Activated CD8-positive, alpha-beta memory T cell treated with anti-CD3 and anti-CD28 coated beads, Interleukin-2, amount 50 U/mL, for 4 hours (primary cell): ENCODE measurements at regions not wholly inside any gene's neighbourhood (a gene's known extent, or its start where the extent isn't known, plus 50 kb on each side); places are given as distances from the start of the nearest gene placed in this dataset.

Experiments
- DNase-seq: peaks from one replicate; pipeline ENCODE4 v3.0.0-alpha.2; 2020

DNA sequence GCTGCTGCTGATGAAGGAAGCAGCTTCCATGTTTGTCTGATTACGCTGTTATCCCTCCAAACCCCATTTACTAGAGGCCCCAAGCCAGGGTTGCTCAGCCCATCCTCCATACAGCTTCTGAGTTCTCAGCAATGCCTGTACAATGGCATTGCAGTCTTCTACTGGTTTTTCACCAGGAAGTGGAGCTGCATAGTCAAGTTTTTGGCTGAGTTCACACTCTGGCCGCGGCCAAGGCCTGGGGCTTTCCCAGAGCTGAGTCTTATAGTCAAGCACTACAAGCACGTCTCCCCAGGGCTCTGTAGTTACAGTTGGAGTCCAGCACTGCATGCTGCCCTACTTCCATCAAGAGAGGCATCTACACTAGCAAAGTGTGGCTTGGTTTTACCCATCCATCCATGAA lies 182.5 kb downstream of the POU4F1 start:
- no peak for DNase-seq

DNA sequence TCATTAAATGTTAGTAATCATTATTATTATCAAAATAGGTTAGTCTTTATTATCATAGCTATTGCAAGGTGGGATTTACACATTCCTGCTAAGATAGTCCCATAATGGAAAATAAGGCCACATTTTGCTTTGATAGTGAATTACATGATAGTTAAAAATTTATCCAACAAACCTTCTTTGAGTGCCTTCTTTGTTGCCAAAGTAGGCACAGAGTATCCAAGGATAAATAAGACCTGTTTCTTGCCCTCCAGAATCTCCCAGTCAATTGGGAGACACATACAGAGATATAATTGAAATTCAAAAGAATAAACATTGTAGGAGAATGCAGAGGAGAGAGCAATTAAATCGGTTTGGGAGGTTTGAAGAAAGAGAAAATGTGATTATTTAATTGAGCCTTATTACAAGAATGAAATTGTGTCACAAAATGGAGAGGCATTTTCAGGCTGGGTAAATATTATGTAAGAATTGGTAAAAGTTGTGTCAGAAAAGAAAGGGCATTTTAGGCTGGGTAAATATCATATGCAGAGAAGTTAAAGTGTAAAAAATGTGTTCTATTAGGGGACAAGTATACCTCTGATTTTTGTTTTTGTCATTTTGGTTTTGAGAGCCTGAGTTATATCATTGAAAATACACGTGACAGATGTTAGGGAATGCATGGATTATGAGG lies 189.3 kb downstream of the POU4F1 start:
- no peak for DNase-seq

GRCh38 chr13:78410847-78411246 lies 192.5 kb downstream of the POU4F1 start:
- no peak for DNase-seq

DNA sequence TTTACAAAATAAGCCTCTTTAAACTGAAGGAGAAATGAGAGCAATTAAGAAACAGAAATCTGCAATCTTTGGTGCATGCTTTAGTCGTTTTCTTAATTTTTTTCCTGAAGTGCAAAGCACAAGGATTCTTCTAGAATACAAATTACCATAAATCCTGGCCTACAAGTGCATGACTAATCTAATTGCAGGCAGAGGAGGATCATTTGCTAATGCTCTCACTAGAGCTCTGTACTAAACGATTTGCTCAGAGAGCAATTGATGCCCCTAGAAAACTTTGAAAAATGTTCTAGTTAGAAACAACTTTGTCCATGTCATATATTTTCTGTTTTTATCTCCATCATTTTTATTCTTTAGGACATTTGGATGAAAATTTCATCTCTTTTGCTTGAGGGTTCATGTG lies 193.2 kb downstream of the POU4F1 start:
- no peak for DNase-seq

- DNase-seq = no peak
Observed at GRCh38 chr13:78409172-78409571, 194.2 kb downstream of the POU4F1 start.

- no peak for DNase-seq
Observed at GRCh38 chr13:78404846-78405360, 198.4 kb downstream of the POU4F1 start.

- DNase-seq = no peak
Observed at GRCh38 chr13:78402708-78403400, 200.5 kb downstream of the POU4F1 start.

DNA sequence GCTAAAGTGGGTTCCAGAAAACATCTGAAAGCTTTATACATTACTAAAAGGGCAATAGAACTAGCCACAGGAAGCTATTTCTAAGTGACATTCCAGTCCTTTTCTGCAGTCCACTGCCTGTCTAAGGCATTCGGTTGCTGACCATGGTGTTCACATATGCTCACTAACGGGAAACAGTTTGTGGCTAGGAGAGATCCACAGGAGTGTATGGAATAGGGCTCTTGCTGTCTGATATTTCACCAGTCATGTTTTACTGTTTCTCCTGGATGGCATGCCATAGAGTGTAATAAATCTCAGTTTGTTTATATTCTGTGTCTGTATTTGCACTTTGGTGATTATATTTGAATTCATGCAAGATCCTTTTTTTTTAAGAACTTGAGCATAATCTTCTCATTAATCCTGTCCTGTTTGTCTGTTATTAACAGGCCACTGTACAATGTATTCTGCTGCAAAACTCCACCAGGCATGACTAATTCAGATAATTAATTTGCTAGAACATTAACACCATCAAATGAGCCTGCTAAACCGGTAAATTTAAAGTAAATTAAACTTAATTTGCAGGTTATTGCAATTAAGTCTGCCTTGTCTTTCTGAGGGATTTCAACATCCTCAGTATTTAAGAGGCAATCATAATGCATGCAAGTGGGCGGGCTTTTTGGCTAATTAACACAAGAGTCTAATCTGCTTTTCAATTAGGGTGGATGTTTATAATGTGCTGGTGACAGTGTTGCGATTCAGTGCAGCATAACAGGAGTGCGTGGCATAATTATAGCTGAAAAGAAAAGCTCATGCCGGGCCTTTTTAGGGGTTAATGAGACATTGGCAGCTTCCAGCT lies 201.3 kb downstream of the POU4F1 start:
- DNase-seq = no peak

GRCh38 chr13:78398743-78399410 lies 204.5 kb downstream of the POU4F1 start:
- DNase-seq = no peak

GRCh38 chr13:78393286-78394142 lies 209.8 kb downstream of the POU4F1 start:
- DNase-seq = no peak

DNA sequence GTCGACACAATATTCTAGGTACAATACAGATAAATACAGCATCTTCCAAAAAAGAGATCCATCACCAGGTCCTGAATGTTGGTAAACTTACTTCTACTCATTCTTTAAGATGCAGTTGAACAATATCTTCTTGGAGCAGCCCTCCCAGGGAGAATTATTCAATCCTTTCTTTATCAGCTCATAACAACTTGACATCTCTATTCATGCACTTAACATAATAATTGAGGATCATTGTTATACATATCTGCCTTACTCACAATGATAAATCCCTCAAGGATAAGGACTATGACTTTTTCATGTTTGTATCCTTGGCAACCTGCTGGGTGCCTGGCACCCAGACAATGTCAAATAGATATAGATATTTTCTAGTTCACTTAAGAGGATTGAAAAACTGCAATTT lies 219.5 kb downstream of the POU4F1 start:
- no peak for DNase-seq

DNA sequence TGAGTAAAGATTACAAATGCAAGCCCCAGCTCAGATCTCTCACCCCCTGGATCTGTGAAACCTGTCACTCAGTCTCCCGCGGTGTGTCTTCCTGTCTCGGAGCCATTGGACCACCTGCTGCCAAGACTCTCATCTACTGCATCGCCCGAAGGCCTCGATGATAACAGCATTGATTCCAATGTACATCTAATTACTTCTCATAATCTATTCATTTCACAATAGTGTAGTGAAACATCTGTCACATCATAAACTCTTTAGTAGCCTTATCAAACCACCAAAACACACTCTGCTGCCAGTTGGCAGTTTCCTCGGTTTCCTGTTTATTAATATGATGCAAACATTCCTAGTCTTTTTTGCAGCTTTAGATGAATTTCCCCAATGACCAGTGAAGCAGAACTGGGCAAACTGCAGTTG lies 220.3 kb downstream of the POU4F1 start:
- no peak for DNase-seq

DNA sequence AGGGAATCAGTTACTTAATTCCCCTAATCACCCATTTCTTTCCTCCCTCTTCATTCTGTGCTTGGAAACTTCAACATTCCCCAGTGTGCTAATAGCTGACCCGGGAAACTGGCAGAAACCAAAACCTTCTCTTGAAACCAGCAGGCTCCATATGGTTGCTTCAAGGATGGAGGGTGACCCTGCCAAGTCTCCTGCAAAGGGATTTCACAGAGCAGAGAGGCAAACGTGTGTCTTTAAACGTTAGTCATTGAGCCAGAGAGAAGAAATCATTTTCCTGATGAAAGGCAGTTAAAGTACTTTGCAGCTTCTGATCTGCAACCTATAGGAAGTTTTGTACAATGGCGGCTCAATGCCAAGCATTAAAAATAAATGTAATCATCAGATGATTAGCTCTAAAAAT lies 220.9 kb downstream of the POU4F1 start:
- DNase-seq = no peak

DNA sequence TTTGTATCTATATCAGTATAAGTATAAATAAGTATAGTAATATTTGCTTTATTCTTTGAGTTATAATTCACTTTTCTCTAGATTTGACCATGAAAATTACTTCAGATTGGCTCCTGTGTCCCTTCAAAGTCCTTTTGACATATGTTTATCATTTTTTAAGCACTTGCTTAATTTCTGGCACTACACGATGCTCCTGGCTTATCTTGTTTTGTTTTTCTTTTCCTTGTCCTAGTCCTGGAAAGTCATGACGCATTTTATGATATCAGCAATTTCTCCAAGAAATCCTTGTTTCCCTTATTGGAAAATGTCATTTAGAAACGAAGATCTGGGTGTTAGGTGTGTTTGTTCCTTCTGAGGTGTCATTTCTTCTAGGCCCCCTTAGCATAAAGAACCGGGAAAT lies 226.5 kb downstream of the POU4F1 start:
- DNase-seq = no peak

DNA sequence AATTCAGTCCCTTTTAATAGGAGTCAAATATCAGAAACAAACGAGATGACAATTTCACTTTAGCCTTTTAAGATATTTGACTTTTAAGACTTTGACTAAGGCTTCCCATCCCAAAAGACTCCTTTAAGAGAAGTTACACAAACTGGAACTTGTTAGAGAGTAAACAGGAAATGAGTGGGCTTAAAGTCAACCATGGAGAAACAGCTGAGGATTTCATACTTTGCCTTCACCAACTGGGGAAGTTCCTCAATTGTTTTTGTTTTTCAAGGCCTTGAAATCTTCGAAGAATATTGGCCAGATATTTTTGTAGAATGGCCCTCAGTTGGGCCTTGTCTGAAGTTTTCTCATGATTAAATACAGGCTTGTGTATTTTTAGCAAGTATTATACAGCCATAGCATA lies 227.3 kb downstream of the POU4F1 start:
- DNase-seq = no peak

GRCh38 chr13:78372581-78372980 lies 230.8 kb downstream of the POU4F1 start:
- no peak for DNase-seq

DNA sequence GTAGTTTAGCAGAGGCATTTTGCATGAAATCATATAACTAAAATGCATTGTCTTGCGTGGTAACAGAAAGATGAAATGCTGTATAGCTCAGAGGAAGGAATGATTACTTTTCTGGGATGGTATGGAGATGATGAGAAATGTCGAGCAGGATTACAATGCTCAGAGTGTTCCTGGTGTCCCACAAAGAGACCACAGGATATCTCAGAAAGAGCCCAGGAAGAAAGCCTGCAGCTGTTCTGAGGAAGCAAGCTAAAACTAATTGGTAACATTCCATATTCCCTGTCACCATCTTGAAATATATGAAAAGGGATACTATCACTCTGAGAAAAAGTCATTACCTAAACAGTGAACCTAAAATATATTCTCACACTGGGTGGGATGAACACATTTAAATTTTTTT lies 233.1 kb downstream of the POU4F1 start:
- DNase-seq = no peak

DNA sequence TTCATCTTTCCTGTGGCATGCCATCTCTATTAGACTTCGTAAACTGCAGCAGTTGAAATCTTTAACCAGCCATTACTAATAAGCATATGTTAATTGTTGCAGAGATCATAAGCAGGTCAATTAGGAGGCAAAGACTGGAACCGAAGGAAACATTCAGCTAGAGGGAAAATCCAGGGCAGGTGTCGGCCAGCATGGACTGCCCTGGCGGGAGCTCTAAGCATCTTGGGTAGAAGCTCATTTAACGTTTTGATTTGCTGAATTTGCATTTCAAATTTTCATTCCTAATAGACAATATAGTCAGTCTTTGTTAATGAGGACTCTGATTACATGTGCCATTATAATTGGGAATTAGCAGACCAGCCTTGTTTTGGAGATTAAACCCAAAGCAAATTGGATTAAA lies 238.6 kb downstream of the POU4F1 start:
- no peak for DNase-seq

- no peak for DNase-seq
Observed at GRCh38 chr13:78341032-78341431, 262.3 kb downstream of the POU4F1 start.

DNA sequence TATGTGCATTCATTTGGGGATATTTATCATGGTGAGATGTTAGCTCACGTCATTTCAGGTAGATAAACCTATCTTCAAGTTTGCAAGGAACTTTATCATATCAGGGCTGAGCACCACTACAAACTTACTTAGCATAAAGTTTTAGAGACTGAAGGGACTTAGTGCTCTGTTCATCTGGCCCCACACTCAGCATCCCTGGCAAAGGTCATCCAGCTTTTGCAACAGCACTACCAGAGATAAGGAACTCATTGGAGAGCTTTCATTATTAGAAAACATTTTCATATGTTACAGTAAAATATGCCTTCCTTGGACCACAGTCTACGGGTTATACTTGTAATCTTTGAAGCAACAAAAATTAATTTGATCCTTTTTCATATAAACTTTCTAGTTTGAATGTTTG lies 263.4 kb downstream of the POU4F1 start:
- DNase-seq = no peak

GRCh38 chr13:78334059-78334458 lies 269.3 kb downstream of the POU4F1 start:
- no peak for DNase-seq

- no peak for DNase-seq
Observed at GRCh38 chr13:78326633-78327032, 276.7 kb downstream of the POU4F1 start.
